AML-193 (cell line): ENCODE measurements at regions not wholly inside any gene's neighbourhood (a gene's known extent, or its start where the extent isn't known, plus 50 kb on each side); places are given as distances from the start of the nearest gene placed in this dataset.

Experiments used
- DNase-seq, 2 experiments: peaks; one replicate each; lab custom pipeline; 2025; lab: John Stamatoyannopoulos, UW

GRCh38 chr22:47715866-47716578 lies 953.6 kb downstream of the TBC1D22A start:
- no peak for DNase-seq

GRCh38 chr22:47713941-47714340 lies 951.5 kb downstream of the TBC1D22A start:
- no peak for DNase-seq

- DNase-seq: no peak
Observed at GRCh38 chr22:47710135-47710534, 947.7 kb downstream of the TBC1D22A start.

GRCh38 chr22:47705350-47705749 lies 942.9 kb downstream of the TBC1D22A start:
- no peak for DNase-seq

- no peak for DNase-seq
Observed at GRCh38 chr22:47698906-47699305, 936.5 kb downstream of the TBC1D22A start.

GRCh38 chr22:47697861-47698260 lies 935.4 kb downstream of the TBC1D22A start:
- no peak for DNase-seq

GRCh38 chr22:47696776-47697175 lies 934.3 kb downstream of the TBC1D22A start:
- no peak for DNase-seq

GRCh38 chr22:47695176-47695575 lies 932.7 kb downstream of the TBC1D22A start:
- no peak for DNase-seq

GRCh38 chr22:47694536-47695130 lies 932.2 kb downstream of the TBC1D22A start:
- no peak for DNase-seq

GRCh38 chr22:47693606-47694005 lies 931.2 kb downstream of the TBC1D22A start:
- no peak for DNase-seq

GRCh38 chr22:47692811-47693210 lies 930.4 kb downstream of the TBC1D22A start:
- DNase-seq: no peak

- DNase-seq: no peak
Observed at GRCh38 chr22:47691152-47691895, 928.9 kb downstream of the TBC1D22A start.

GRCh38 chr22:47690586-47690985 lies 928.1 kb downstream of the TBC1D22A start:
- DNase-seq: no peak

GRCh38 chr22:47690166-47690565 lies 927.7 kb downstream of the TBC1D22A start:
- DNase-seq: no peak

GRCh38 chr22:47687776-47688175 lies 925.3 kb downstream of the TBC1D22A start:
- no peak for DNase-seq

- DNase-seq: no peak
Observed at GRCh38 chr22:47687346-47687655, 924.9 kb downstream of the TBC1D22A start.

GRCh38 chr22:47686594-47687345 lies 924.3 kb downstream of the TBC1D22A start:
- no peak for DNase-seq

- DNase-seq: no peak
Observed at GRCh38 chr22:47681411-47682165, 919.1 kb downstream of the TBC1D22A start.

GRCh38 chr22:47678636-47679287 lies 916.3 kb downstream of the TBC1D22A start:
- no peak for DNase-seq

- DNase-seq: no peak
Observed at GRCh38 chr22:47678048-47678447, 915.6 kb downstream of the TBC1D22A start.

- no peak for DNase-seq
Observed at GRCh38 chr22:47676685-47677084, 914.2 kb downstream of the TBC1D22A start.
